ENCODE measurements at regions not wholly inside any gene's neighbourhood (a gene's known extent, or its start where the extent isn't known, plus 50 kb on each side); places are given as distances from the start of the nearest gene placed in this dataset.
"Not testable (repeated sequence)": the region's sequence is repeated elsewhere in the genome, so short reads cannot be mapped to it uniquely, and the experiment has no call there.

DNA sequence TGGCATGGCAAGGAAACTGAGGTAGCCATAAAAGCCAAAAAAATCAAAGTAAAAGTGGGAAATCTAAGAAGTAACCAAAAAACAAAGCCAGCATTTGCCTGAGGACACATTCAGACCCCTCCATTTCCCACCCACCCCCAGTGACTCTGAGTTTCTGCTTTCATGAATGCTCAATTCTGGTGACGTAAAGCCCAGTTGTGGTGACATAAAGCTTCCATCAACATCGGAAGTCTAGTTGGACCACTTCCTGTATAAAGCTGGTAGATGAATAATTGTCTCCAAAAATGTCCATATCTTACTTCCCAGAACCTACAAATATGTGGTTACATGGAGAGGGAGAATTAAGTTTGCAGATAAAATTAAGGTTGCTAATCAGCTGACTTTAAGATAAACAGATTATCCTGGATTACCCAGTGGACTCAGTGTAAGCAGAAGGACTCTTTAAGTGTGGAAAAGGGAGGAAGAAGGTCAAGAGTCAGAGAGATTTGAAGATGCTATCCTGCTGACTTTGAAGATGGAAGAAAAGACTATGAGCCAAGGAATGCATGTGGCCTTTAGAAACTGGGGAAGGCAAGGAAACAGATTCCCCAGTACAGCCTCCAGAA, 62.0 kb upstream of the ST3GAL6 start:
- FAIRE-seq (no peak), DNase-seq (ENCODE audit: low spot score in 2 of 2) (no peak)

DNA sequence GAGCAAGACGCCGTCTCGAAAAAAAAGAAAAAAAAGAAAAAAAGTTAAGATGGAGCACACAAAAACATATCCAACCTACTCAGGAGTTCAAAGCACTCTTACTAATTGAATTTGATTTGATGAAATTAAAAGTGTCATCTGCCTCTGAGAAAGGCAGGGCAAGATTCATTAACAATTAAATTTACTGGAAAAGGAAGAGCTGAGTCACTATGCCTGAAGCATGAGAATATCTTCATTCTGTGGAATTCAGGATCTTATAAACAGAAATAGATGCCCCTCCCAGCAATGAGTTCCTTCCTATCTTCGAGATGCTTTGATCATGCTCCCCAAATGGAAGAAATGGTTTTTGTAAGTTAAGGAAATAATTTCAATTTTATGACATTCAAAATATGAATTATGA, 61.0 kb upstream of the ST3GAL6 start:
- no peak for DNase-seq (ENCODE audit: low spot score in 2 of 2)
- no peak for FAIRE-seq

GRCh38 chr3:98705212-98705611, 57.9 kb upstream of the ST3GAL6 start:
- FAIRE-seq = no peak
- DNase-seq (ENCODE audit: low spot score in 2 of 2) = no peak

DNA sequence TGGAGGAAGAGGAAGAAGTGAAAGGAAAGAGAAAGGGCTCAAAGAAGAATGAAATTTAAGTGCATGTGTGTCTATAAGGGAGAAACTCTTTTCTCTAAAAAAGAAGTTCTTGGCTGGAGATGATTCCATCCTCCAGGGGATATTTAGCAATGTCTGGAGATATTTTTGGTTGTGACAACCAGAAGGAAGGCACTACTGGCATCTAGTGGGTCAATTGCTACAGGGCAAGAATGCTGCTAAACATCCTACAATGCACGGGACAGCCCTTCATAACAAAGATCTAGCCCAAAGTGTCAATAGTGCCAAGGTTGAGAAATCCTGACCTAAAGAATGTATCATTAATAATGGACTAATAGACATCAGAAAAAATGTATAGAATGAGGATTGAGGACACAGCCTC, 57.4 kb upstream of the ST3GAL6 start:
- no peak for FAIRE-seq
- no peak for DNase-seq (ENCODE audit: low spot score in 2 of 2)

DNA sequence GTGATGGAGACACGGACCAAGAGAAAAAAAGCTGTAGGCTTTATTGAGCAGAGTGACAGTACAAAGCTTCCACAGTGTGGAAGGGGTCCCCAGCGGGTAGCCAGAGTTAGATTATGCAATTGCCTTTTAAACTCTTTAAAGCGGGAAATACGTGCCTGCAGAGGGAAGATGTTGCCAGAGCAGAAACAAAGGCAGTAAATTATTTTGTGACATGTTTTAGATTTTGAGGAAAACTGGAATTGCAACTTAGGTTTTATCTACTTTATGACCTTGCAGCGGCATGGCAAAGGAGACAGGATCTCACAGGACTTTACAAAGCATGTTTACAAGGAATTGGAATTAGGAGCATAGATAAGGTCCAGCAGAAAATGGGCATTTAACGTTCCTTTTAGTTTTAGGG, 54.5 kb upstream of the ST3GAL6 start:
- FAIRE-seq; DNase-seq (ENCODE audit: low spot score in 2 of 2): not testable (repeated sequence)

DNA sequence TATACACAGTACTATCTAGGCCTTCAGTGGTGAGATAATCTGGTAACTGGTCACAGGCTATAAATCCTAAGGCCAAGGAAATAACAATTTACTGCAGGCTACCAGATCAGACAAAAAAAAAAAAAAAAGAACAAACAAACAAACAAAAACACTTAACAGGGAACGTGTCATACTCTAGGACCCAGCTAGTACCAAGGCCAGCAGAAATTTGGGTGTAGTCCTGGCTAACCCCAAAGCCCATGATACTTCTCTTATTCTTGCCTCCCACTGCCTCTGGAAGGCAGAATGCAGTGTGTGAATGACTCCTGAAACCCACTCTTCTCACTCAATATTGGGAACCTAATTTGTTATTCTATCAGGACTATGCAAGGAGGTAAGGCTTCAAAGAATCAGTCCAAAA, 53.7 kb upstream of the ST3GAL6 start:
- DNase-seq (ENCODE audit: low spot score in 2 of 2) (no peak), FAIRE-seq (no peak)

DNA sequence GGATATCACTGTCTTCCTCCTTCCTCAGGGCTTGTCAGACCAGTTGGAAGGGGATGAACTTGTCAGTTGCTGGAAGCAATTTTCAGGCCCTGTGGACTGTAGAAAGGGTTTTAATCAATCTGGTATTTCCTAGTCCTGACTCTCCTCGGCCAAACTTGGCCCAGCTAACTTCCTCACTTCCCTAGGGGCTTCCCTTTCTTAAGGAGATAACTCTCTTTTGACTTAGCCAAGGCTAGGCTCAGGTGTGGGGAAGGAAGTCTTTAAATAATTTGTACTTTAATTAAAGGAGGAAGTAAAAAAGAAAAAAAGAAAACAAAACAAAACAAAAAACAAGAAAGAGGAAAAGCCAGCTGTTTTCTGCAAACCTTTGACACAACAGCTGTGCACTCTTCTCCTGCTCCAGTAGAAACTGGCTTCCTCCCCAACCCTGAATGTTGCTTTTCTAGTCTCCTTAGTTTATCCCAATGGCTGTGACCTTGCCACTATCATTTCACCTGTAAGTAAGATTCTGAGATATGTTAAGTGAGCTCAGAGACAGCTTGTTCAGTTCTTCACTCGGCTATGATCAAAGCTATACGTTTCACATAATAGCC, 53.0 kb upstream of the ST3GAL6 start:
- DNase-seq (ENCODE audit: low spot score in 2 of 2) (no peak), FAIRE-seq (no peak)

DNA sequence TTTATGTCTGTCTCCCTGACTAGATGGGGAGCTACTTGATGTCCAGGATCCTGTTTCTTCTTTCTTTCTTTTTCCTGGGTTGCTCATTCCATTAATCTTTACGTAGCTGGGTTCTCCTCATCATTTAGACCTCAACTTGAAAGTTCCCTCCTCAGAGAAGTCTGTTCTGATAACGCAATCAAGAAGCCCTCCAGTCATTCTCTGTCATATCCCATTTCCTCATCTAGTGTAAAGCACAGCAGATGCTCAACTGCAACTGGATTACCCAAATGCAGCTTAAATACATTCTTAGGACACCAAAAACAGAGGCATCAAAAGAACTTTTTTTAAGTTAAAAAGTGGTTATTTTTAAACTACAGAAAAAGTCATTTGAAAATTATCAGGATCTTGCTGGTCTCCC, 51.7 kb upstream of the ST3GAL6 start:
- no peak for DNase-seq (ENCODE audit: low spot score in 2 of 2)

DNA sequence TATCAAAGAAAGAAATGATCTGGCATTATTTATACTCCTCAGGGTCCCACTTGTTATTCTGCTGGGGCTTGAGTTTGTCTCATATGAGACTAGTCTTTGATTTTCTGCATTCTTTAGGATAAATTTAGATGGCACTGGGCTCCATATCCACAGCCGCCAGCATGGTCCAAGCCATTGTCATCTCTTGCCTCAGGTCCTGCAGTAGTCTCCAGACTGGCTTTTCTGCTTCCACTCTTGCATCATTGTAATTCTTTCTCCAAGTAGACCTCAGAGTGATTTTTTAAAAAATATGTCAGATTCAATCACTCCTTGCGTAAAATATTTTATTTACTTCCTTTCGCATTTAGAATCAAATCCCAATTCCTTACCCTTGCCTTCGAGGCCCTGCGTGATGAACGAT, 50.4 kb upstream of the ST3GAL6 start:
- DNase-seq (ENCODE audit: low spot score in 2 of 2) (no peak), FAIRE-seq (no peak)

More for the DNA sequence above, 51.7 kb upstream of the ST3GAL6 start:
- FAIRE-seq = no peak

- FAIRE-seq; DNase-seq (ENCODE audit: low spot score in 2 of 2): not testable (repeated sequence)
These were observed 49.8 kb upstream of the ST3GAL6 start for GRCh38 chr3:98713332-98713731.
